GM21825 (cell line): ENCODE measurements at regions not wholly inside any gene's neighbourhood (a gene's known extent, or its start where the extent isn't known, plus 50 kb on each side); places are given as distances from the start of the nearest gene placed in this dataset.

Source experiments
- ATAC-seq: cut with Tn5 transposase; IDR thresholded peaks from one replicate; pipeline ENCODE4 v1.9.1; 2021; ENCODE audit warnings: mild to moderate bottlenecking, moderate library complexity; ENCODE audit not compliant: unreplicated experiment

DNA sequence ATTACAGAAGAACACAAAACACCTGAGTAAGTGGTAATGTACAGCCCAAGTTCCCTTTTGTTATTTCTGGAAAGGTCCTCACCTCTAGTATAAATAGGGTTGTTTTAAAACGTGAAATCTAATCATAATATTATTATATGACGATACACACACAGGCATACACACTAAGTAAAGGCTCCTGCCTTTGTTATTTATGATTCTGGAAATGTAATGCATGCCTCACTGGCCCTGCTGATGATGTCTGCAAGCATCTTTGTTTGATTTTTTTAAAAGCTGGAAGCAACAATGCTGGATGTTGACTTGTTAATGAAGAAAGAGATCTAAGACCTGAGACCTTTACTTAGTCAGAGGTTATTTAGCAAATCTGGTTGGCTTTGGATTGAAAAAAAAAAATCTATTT is 307.4 kb upstream of the SORCS1 start:
- no peak for ATAC-seq

DNA sequence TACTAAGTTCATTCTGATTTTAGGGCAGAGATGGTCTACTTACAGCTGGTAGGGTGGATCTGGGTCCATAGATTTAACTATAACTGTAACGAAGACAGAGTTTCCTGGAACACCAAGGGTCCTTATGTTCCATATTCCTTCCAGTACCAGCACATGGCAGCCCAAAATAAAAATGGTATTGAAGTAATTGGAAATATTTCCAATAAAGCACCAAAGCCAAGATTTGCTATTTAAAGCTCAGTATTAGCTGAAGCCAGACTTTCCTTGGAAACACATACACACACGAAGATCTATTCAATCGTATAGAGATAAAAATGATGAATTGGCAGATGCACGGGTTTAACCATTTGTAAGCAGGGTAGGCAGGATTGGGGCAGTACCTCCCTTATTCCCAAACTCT is 289.1 kb upstream of the SORCS1 start:
- no peak for ATAC-seq

DNA sequence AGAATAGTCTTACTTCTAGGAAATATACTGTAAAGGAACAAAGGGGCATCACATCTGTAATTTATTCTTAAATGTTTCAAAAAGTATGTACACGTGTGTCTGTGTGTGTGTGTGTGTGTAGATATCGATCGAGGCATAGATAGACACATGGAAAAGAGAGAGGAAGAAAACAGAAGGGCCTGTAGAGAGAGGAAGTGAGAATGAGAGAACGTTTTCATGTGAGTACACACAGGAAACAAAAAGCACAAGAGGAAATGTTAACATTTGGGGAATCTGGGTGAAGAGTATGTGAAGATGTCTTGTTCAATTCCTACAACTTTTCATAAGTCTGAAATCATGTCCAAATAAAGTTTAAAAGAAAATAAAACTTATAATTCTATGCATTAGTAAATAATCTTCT is 286.5 kb upstream of the SORCS1 start:
- no peak for ATAC-seq

DNA sequence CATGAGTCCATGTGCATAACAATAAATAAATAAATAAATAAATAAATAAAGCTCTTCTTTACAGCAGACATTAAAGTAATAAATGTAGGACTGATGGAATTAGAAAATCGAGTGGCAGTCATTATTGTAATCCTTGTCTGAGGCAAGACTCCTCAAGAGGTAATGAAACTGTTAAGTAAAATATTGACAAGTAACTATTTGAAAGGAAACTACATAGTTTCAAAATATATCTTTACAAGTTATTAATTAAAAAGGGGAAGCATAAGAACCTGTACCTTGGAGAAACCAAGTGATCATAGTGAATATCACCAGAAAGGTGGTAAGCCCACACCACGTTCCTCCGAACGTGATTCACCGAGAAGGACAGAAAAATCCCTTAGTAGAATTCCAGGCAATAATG is 285.6 kb upstream of the SORCS1 start:
- no peak for ATAC-seq

DNA sequence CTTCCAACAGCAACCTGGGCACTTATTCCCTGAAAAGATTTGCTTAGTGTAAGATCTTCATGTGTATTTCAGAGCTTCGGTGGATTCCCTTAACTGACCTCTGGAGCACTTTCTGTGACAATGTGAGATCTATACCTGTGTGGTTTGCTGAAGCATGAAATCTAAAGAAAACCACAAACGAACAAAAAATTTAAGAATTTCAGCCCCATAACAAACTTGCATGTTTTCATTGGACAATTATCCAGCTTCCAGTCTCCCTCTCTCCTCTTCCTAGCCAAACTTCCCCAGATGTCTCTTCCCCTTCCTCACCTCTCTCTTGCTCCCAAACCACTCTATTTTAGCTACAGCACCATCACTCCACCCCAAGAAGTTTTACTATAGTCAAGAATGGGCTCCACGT is 279.9 kb upstream of the SORCS1 start:
- no peak for ATAC-seq

DNA sequence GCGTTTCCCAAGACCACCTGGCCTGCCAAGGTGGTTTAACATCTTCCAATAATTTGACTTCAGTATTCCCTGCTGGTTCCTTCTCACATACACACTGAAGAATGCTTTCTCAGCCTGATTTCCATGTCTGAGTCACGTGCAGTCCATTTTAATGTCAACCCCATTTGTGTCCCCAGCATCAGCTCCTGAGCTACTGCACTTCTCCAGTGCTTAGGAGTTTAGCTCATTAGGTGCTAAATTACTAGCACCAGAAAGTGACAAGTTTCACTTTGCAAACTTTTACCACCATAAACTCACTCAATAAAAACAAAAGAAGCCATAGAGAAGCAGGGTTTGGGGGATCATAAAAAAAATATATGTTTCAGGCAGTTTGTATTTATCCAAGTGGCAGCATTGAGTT is 279.3 kb upstream of the SORCS1 start:
- ATAC-seq, result no peak

DNA sequence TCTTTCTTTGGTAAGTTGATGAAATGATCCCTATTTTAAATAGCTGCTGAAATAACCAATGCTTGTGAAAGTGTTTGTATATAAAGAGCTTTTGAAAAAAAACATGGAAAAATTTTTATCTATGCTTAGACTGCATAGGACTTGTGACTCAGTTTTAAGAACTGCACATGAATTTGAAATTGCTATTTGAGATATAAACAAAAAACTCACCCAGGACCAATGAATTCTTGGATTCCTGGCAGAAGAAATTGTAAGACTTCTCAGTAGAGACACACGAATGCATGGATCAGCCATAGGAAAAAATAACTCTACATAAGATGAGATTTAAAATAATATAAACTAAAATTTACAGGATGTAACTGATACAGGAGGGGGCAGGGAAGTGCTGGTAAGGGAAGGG is 278.8 kb upstream of the SORCS1 start:
- no peak for ATAC-seq

DNA sequence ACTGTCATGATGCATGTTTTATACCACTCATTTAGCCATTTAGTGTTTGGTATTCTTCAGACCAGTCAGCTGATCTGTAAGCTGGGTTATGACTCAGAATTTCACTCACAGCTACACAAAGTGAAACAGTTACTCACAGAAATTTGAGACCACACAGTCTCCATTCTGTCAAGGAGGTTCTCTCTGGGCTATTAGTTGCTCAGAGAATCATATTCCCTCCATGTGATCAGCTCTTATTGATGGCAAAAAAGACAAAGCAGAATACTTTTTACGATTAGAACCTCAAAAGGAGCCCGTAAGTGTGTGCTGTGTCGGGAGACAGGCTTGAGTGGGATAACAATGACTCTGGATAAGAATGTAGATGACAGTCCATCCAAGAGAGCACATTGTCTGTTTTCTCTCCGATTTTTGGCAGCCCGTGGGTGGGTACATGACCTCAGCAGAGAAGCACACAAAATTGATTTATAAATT is 277.6 kb upstream of the SORCS1 start:
- peak; percentile 90 for ATAC-seq

DNA sequence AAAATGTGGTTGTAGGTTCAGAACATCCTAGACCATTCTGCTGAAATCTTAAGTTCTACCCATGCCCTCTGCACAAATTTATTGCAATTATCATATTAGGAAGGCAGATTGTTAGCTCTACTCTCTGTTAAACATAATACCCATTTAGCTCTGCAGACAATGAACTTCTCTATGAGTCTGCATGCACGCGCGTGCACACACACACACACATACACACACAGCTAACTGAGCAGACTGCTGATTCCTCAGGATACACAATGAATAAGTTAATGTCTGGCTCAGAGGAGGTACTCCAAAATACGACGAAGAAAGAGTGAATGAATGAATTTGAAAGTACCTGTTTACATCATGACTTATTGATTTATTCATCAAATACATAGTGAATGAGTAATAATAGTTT is 276.2 kb upstream of the SORCS1 start:
- no peak for ATAC-seq

GRCh38 chr10:107437921-107438320 is 273.4 kb upstream of the SORCS1 start:
- no peak for ATAC-seq

GRCh38 chr10:107436568-107436967 is 272.1 kb upstream of the SORCS1 start:
- no peak for ATAC-seq

DNA sequence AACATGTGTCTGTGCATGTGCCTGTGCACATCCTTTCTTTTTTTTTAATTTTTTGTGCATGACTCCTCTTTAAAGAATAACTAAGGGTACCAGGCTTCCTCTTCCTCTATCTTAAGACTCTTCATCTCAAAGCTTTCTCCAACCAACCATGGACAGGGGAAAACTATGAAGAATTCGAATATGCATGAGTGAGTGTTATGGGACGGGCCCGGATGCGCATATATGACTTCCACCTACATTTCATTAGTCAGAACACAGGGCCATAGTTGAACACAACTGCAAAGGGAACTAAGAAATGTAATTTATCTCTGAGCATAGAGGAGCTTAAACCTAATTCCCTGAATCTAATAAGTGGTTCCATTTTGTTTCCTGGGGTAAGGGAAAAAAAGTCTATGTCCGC is 270.3 kb upstream of the SORCS1 start:
- ATAC-seq, result no peak

- ATAC-seq, result no peak
Observed at GRCh38 chr10:107434201-107434600, 269.7 kb upstream of the SORCS1 start.

- no peak for ATAC-seq
Observed at GRCh38 chr10:107433605-107434004, 269.1 kb upstream of the SORCS1 start.

DNA sequence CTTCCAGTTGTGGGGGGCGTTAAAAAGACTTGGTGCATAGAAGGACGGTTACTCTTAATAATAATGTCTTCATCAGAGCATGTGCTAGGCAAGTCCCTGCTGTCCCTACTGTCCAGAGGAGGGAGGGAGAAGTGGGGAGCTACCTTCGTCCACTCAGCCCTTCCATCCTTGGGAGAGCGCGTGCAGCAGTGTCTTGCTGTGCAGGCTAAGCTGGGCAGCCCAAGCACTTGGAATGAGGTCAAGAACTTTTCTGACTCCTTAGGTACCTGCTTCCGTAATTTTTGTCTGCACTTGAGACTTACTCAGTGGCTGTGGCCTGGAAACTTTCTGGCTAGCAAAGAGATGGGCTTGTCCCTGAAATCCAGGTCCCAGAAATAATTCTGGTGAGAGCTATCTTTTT is 265.9 kb upstream of the SORCS1 start:
- no peak for ATAC-seq

DNA sequence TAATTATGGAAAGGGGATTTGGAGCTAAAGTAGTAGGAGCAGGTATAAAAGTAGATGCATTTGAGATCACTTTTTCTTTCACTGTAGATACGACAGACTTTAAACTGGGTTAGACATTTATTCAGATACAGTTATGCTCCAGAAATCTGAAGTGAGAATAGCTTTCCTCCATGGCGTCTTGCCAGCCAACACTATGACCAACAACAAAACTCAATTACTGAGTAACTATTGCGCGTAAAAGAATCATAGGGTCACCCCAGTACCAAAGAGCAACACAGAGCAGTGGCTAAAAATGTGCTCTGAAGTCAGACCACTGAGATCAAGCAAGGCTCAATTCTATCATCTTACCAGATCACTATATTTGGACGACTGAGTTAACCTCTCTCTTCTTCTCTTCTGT is 262.5 kb upstream of the SORCS1 start:
- ATAC-seq, result no peak

GRCh38 chr10:107425931-107426553 is 261.5 kb upstream of the SORCS1 start:
- no peak for ATAC-seq

DNA sequence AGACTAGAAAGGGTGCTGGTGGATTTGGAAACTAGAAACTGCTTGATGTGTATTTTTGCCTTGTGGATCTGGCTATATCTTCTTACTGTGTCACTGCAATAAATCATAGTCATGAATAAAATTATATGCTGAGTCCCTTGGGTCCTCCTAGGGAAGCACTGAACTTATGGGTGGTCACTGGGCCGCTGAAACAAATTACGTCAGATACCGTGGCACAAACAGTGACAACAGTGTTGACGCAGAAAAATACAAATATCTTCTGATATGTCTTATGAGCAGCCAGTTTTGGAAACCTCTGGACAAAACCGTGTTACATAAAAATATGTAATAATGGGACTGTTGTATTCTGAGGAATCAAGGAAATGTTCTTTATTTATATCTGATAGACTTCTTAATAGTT is 260.1 kb upstream of the SORCS1 start:
- no peak for ATAC-seq

- ATAC-seq, result no peak
Observed at GRCh38 chr10:107423903-107424302, 259.4 kb upstream of the SORCS1 start.

DNA sequence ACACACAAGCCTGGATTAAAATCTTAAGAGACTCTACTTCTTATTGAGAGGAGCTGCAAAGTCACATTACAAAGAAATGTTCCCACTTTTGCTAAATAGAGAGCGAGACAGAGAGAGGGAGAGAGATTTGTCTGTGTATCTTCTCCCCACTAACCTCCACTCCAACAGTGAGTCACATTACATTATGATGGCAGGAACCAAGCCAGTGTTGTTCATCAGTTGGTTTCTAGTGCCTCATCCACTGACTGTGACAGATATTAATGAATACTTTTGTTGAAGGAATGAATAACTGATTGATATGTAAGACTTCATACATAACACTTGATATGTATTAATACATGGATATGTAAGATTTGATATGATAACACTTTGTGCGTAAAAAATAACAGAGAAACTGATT is 258.2 kb upstream of the SORCS1 start:
- no peak for ATAC-seq

DNA sequence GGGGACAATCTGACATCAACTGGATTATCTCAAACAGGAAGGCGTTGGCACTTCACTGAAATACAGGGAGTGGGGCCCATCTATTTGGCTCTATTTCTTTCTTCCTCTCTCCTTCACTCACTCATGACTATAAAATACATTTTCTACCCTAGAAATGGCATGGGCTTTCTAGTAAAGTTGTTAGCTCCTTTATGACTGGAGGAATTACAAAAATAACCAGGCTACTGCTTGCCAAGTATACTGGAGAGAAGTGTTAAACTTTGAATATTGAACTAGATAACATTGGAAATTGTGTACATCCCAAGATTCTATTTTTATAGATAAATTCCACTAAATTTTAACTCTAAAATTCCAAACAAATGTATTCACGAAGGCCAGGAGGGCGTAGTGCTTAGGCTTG is 255.7 kb upstream of the SORCS1 start:
- ATAC-seq, result no peak

- ATAC-seq, result no peak
Observed at GRCh38 chr10:107418085-107418806, 253.7 kb upstream of the SORCS1 start.

GRCh38 chr10:107417446-107417845 is 252.9 kb upstream of the SORCS1 start:
- ATAC-seq, result no peak
